Left ventricle myocardium inferior (tissue), 1 donor: ENCODE measurements at regions not wholly inside any gene's neighbourhood (a gene's known extent, or its start where the extent isn't known, plus 50 kb on each side); places are given as distances from the start of the nearest gene placed in this dataset.

Experiments used
- DNase-seq: peaks from one replicate; pipeline ENCODE4 v3.0.0-alpha.2; 2020
- H3K27ac ChIP-seq: fragments of 200-600 bp; replicated peaks from 2 replicates; pipeline ENCODE4 v1.8.0; 2021
- H3K27me3 ChIP-seq: fragments of 200-600 bp; 2 replicates; pipeline ENCODE4 v1.8.0; 2021; ENCODE audit warnings: low read depth
- H3K36me3 ChIP-seq: fragments of 200-600 bp; 2 replicates; pipeline ENCODE4 v1.8.0; 2021
- H3K4me1 ChIP-seq: fragments of 200-600 bp; 2 replicates; pipeline ENCODE4 v1.8.0; 2021
- H3K4me3 ChIP-seq: fragments of 200-600 bp; 2 replicates; pipeline ENCODE4 v1.8.0; 2021; ENCODE audit warnings: mild to moderate bottlenecking, moderate library complexity
- H3K9me3 ChIP-seq: fragments of 200-600 bp; replicated peaks from 2 replicates; pipeline ENCODE4 v1.8.0; 2021
- intact Hi-C: fragments of 100-400 bp; cut with micrococcal nuclease; formaldehyde crosslinking; loops from one replicate; pipeline ENCODE4 v1.11.0; 2022
- TF ChIP-seq, protein P1 (sequence below): fragments of 200-600 bp; IDR thresholded peaks from 2 replicates; pipeline ENCODE4 v1.8.0; 2021; ENCODE audit warnings: antibody characterized with exemption, mild to moderate bottlenecking, borderline replicate concordance
- donor health status: DM: no; HTN: yes; CAD: no; lungs with severe emphysema.

DNA sequence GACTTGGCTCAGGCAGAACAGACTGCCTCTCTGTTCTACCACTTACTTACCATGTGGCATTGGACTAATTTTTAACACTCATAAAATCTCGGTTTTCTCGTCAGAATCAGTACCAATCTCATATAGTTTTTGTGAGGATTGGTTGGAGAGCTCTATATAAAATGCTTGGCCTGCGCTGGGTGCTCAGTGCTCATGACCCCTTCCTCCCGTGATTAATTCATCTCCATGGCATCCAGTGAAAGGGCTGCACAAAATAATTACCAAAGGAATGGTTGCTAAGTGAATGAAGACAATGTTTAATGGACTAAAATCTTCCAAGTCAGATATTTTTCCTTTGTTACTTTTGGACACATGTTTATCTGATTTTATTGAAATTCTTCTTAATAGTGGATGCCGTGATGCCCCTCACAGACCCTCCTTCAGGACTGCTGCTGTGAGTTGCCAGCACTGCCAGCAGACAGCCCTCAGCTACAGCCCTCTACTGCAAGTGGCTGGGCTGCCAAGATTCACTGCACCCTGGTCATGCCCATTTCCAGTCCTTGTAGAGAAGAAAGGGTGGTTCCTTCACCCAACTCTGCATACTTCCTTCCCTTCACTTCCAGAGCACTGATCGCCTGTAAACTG lies 436.5 kb downstream of the LMO4 start:
- intact Hi-C loops: no loop called here

DNA sequence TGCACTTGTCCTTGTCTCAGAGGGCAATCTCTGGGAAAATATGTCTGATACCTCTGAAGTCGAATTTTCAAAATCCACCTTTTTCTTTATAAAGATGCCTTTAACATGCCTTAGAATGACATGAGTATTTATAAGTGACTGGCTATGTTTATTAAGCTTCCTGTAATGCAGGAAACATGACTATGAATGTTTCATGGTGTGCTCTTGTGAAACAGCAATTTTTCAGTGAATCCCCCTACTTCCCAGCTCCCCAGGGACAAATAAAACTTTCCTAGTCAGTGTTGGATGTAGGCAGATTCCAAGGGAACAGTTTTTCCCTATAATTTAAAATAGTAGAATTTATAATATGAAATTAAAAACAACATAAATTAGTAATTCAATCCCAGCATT lies 437.0 kb downstream of the LMO4 start:
- intact Hi-C loops: no loop called here
- Histone ChIP-seq H3K4me1 (no peaks in the 10 kb centered on the region), H3K9me3 (peaks cover 11% of the 10 kb centered on the region), H3K27ac (no peak overlapping the region), H3K27me3 (no peaks in the 10 kb centered on the region), H3K36me3 (no peaks in the 10 kb centered on the region), H3K4me3 (no peak overlapping the region)
- no peak for DNase-seq
- TF ChIP-seq, protein P1, sequence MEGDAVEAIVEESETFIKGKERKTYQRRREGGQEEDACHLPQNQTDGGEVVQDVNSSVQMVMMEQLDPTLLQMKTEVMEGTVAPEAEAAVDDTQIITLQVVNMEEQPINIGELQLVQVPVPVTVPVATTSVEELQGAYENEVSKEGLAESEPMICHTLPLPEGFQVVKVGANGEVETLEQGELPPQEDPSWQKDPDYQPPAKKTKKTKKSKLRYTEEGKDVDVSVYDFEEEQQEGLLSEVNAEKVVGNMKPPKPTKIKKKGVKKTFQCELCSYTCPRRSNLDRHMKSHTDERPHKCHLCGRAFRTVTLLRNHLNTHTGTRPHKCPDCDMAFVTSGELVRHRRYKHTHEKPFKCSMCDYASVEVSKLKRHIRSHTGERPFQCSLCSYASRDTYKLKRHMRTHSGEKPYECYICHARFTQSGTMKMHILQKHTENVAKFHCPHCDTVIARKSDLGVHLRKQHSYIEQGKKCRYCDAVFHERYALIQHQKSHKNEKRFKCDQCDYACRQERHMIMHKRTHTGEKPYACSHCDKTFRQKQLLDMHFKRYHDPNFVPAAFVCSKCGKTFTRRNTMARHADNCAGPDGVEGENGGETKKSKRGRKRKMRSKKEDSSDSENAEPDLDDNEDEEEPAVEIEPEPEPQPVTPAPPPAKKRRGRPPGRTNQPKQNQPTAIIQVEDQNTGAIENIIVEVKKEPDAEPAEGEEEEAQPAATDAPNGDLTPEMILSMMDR: no peak

More for the DNA sequence above, 436.5 kb downstream of the LMO4 start:
- H3K9me3 ChIP-seq: peaks cover 11% of the 10 kb centered on the region
- no peaks in the 10 kb centered on the region for H3K4me1 ChIP-seq
- H3K4me3 ChIP-seq: no peak overlapping the region
- no peaks in the 10 kb centered on the region for H3K36me3 ChIP-seq
- H3K27ac ChIP-seq: no peak overlapping the region
- no peaks in the 10 kb centered on the region for H3K27me3 ChIP-seq
- TF ChIP-seq, protein P1: no peak
- no peak for DNase-seq

DNA sequence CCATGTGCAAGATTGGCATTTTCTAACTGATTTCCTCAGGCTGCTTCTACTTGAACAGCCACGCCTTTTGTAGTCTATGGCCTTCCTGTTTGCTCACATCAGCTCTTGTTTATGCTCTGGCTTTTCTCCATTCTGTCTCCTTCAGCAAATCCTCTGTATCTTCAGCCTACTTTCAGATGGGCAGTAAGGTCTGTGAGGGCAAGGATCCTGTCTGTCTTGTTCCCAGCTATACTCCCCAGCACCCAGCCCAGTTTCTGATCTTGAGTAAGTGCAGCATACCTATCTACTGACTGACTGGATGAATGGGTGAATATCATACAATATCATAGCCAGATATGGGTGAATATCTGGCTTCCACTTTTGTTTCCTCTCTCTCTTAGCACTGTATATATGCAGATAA lies 438.1 kb downstream of the LMO4 start:
- no peak for DNase-seq
- intact Hi-C loops: no loop called here
- H3K27me3 ChIP-seq: no peaks in the 10 kb centered on the region

GRCh38 chr1:87778896-87779295 lies 450.2 kb downstream of the LMO4 start:
- Histone ChIP-seq H3K4me3 (no peak overlapping the region), H3K36me3 (no peaks in the 10 kb centered on the region), H3K27ac (no peak overlapping the region), H3K9me3 (no peaks in the 10 kb centered on the region), H3K27me3 (no peaks in the 10 kb centered on the region), H3K4me1 (no peaks in the 10 kb centered on the region)
- TF ChIP-seq, protein P1: no peak
- intact Hi-C loops: no loop called here
- DNase-seq: no peak

More for the DNA sequence above, 438.1 kb downstream of the LMO4 start:
- Histone ChIP-seq H3K9me3 (peaks cover 11% of the 10 kb centered on the region), H3K27ac (no peak overlapping the region), H3K36me3 (no peaks in the 10 kb centered on the region), H3K4me1 (no peaks in the 10 kb centered on the region), H3K4me3 (no peak overlapping the region)
- TF ChIP-seq, protein P1: no peak

DNA sequence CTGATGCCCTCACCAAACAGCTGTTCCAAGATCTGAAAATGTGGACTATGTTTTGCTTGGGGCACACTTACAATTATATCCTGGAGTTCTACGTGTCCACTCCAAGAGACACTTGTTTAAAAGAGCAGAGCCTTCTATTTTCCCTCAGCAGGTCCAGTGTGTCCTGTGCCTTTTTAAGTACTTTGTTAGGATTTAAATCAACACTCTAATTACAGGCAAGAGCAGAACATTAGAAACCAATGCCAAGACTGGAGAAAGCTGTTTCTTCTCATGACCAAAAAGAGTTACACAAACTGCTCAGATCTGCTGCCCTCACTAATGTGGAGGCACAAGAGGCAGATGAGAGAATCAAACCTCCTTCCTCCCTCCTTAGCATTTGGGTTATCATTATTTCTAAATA lies 452.9 kb downstream of the LMO4 start:
- peaks cover 3% of the 10 kb centered on the region for H3K27me3 ChIP-seq
- H3K36me3 ChIP-seq: no peaks in the 10 kb centered on the region
- DNase-seq: no peak
- no peak overlapping the region for H3K4me3 ChIP-seq
- H3K27ac ChIP-seq: no peak overlapping the region
- TF ChIP-seq, protein P1: no peak
- H3K4me1 ChIP-seq: no peaks in the 10 kb centered on the region
- no peaks in the 10 kb centered on the region for H3K9me3 ChIP-seq
- intact Hi-C loops: no loop called here
